Psoas muscle (tissue), 7 donors: ENCODE measurements at regions not wholly inside any gene's neighbourhood (a gene's known extent, or its start where the extent isn't known, plus 50 kb on each side); places are given as distances from the start of the nearest gene placed in this dataset.

Experiments used
- ATAC-seq, 4 donors: fragments of 200-7000 bp; cut with Tn5 transposase; one replicate each; pipeline ENCODE4 v1.9.1; 2020; ENCODE audit warnings: moderate library complexity in 3 of 4, mild to moderate bottlenecking in 2 of 4
- DNase-seq, 2 donors: peaks; one replicate each; pipeline ENCODE4 v3.0.0-alpha.2; 2020
- H3K27ac ChIP-seq: fragments of 200-600 bp; one replicate; pipeline ENCODE4 v1.8.0; 2022
- H3K27me3 ChIP-seq, 3 donors: fragments of 200-600 bp in 1 of 3; one replicate each; pipeline versions ENCODE4 v1.6.1 to v1.8.0; 2013 to 2022; ENCODE audit warnings: low read length in 2 of 3, mild to moderate bottlenecking in 2 of 3, moderate library complexity in 1 of 3; ENCODE audit not compliant: insufficient read depth in 3 of 3
- H3K36me3 ChIP-seq, 2 donors: fragments of 200-600 bp in 1 of 2; one replicate each; pipeline versions ENCODE4 v1.6.1 to v1.8.0; 2013 to 2022; ENCODE audit warnings: low read depth in 1 of 2, mild to moderate bottlenecking in 1 of 2, moderate library complexity in 1 of 2; ENCODE audit not compliant: insufficient read depth in 1 of 2
- H3K4me1 ChIP-seq: fragments of 200-600 bp; one replicate; pipeline ENCODE4 v1.8.0; 2022
- H3K4me3 ChIP-seq: fragments of 200-600 bp; one replicate; pipeline ENCODE4 v1.8.0; 2022; ENCODE audit warnings: mild to moderate bottlenecking
- H3K9me3 ChIP-seq: fragments of 200-600 bp; one replicate; pipeline ENCODE4 v1.8.0; 2022
- WGBS, 3 donors: extraction: QIAGEN DNeasy Blood & Tissue Kit; methylation state at CpG; one replicate each; pipeline versions ENCODE4 v1.1.6 to v1.1.7; 2013; 5-methylcytosine and 5-hydroxymethylcytosine counted together
- intact Hi-C, 2 donors: fragments of 100-400 bp; cut with DNase I; formaldehyde crosslinking; loops; one replicate each; pipeline versions ENCODE4 v1.11.0 to v1.14.2; 2022
- TF ChIP-seq, protein P1 (sequence below): fragments of 200-600 bp; IDR thresholded peaks from one replicate; pipeline ENCODE4 v1.8.0; 2022; ENCODE audit warnings: antibody characterized with exemption
- donor health status: healthy with polysubstance abuse.
- donor health status: DM: no; HTN: no; CAD: no; lungs with moderate emphysema.
- donor health status: Bipolar disorder and iron deficiency.
- donor health status: healthy.
- donor health status: DM: yes; HTN: yes; CAD: no.
- donor health status: DM: no; HTN: no; CAD: no.
- donor health status: DM: yes; HTN: yes; CAD: no.

DNA sequence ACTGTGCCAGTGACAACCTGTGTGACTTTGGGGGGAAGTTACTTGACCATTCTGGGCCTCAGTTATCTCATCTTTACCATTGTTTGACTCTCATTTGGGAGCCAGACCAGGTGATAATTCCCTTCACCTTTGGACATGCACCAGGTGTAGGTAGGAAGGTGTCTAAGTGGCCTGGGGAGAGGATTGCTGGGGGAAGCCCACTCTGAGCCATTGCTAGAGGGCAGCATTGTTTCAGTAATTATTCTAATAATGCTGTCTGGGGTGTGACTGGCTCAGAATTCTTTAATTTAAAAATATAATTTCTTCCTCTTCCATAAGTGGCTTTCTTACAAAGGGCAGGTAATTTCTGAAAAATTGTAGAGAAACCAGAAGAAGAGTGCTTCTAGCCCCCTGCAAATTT is 104.3 kb downstream of the RTL9 start:
- TF ChIP-seq, protein P1, sequence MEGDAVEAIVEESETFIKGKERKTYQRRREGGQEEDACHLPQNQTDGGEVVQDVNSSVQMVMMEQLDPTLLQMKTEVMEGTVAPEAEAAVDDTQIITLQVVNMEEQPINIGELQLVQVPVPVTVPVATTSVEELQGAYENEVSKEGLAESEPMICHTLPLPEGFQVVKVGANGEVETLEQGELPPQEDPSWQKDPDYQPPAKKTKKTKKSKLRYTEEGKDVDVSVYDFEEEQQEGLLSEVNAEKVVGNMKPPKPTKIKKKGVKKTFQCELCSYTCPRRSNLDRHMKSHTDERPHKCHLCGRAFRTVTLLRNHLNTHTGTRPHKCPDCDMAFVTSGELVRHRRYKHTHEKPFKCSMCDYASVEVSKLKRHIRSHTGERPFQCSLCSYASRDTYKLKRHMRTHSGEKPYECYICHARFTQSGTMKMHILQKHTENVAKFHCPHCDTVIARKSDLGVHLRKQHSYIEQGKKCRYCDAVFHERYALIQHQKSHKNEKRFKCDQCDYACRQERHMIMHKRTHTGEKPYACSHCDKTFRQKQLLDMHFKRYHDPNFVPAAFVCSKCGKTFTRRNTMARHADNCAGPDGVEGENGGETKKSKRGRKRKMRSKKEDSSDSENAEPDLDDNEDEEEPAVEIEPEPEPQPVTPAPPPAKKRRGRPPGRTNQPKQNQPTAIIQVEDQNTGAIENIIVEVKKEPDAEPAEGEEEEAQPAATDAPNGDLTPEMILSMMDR = no peak
- Histone ChIP-seq H3K9me3 (no peaks in the 10 kb centered on the region), H3K36me3 (no peaks in the 10 kb centered on the region), H3K4me1 (no peaks in the 10 kb centered on the region), H3K4me3 (no peak overlapping the region), H3K27me3 (peaks cover 0 to 24% (median 0%) of the 10 kb centered on the region in 3 donors), H3K27ac (no peak overlapping the region)
- DNase-seq = no peak
- intact Hi-C loops = loop anchor here in 1 of 2 donors (5.0 kb wide), 1 partner anchor 689 kb away; no protein-coding TSS in a partner anchor
- ATAC-seq = no peak

DNA sequence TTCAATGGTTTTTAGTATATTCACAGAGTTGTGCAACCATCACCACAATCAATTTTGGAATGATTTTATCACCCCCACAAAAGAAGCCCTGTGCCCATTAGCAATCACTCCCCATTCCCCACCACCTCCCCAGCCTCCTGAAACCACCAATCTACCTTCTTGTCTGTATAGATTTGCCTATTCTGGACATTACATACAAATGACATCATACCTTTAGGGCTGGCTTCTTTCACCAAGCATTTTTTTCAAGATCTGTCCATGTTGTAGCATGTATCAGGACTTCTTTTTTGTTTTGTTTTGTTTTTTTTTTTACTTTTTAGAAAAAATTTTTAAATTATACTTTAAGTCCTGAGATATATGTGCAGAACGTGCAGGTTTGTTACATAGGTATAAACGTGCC is 108.1 kb downstream of the RTL9 start:
- DNase-seq (no peak), ATAC-seq (no peak)
- Histone ChIP-seq H3K27ac (no peak overlapping the region), H3K27me3 (peaks cover 0 to 6% (median 0%) of the 10 kb centered on the region in 3 donors), H3K36me3 (no peaks in the 10 kb centered on the region), H3K4me3 (no peak overlapping the region), H3K4me1 (no peaks in the 10 kb centered on the region), H3K9me3 (no peaks in the 10 kb centered on the region)
- TF ChIP-seq, protein P1 = no peak
- intact Hi-C loops = no loop called here
- 75 to 95% (median 87%) methylated on average over 2 of the region's 2 CpGs for WGBS, 3 donors

DNA sequence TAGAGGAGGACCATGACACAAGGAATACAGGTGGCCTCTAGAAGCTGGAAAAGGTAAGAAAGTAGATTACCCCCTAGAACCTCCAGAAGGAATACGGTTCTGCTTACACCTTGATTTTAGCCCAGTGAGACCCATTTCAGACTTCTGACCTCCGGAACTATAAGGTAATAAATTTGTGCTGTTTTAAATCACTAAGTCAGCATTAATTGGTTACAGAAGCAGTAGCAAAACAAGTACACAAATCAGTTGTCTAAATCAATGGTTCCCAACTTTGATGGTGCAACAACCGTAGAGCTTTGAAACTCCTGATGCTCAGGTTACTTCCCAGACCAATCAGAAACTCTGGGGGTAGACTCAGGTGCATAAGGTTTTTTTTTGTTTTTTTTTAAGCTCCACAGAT is 113.6 kb downstream of the RTL9 start:
- Histone ChIP-seq H3K4me3 (no peak overlapping the region), H3K9me3 (peaks cover 4% of the 10 kb centered on the region), H3K27ac (no peak overlapping the region), H3K4me1 (no peaks in the 10 kb centered on the region), H3K36me3 (no peaks in the 10 kb centered on the region), H3K27me3 (peaks cover 0 to 10% (median 0%) of the 10 kb centered on the region in 3 donors)
- ATAC-seq = no peak
- intact Hi-C loops = no loop called here
- WGBS, 3 donors = 82 to 93% (median 90%) methylated on average over 3 of the region's 3 CpGs
- DNase-seq = no peak
- TF ChIP-seq, protein P1 = no peak

DNA sequence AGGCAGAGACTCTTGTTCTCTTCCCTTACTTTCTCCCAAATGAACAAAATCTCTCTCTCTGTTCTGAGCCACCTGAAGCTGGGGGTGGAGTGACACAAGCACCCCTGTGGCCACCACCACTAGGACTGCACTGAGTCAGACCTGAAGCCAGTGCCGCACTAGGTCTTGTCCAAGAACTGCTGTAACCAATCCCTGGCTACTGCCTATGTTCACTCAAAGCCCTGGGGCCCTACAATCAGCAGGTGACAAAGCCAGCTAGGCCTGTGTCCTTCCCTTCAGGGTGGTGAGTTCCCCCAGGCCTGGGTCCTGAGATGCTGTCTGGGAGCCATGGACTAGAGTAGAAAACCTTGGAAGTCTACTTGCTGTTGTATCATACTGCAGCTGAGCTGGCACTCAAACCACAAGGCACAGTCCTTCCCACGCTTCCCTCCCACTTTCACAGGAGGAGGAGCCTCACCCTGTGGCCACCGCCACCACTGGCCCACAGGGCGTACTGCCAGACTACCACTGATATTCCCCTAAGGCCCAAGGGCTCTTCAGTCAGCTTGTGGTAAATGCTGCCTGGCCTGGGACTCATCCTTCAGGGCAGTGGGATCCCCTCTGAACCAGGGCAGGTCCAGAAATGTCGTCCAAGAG is 119.1 kb downstream of the RTL9 start:
- WGBS, 3 donors = 73 to 84% (median 83%) methylated on average over 4 to 5 of the region's 5 CpGs
- H3K4me1 ChIP-seq = no peaks in the 10 kb centered on the region
- H3K4me3 ChIP-seq = no peak overlapping the region
- no peaks in the 10 kb centered on the region for H3K36me3 ChIP-seq
- DNase-seq (no peak), ATAC-seq (no peak)
- TF ChIP-seq, protein P1 = no peak
- no peak overlapping the region for H3K27ac ChIP-seq
- intact Hi-C loops = no loop called here
- H3K27me3 ChIP-seq = peaks cover 0 to 25% (median 0%) of the 10 kb centered on the region in 3 donors
- H3K9me3 ChIP-seq = peaks cover 4% of the 10 kb centered on the region
